ENCODE measurements at regions not wholly inside any gene's neighbourhood (a gene's known extent, or its start where the extent isn't known, plus 50 kb on each side); places are given as distances from the start of the nearest gene placed in this dataset.
"Not testable (repeated sequence)": the region's sequence is repeated elsewhere in the genome, so short reads cannot be mapped to it uniquely, and the experiment has no call there.

GRCh38 chr21:20030390-20030789 lies 967.8 kb upstream of the NCAM2 start:
- H3K9me3 Mint-ChIP-seq: peaks cover 2% of the 10 kb centered on the region
- CTCF ChIA-PET: no interaction called here
- no peak overlapping the region for H3K4me3 Mint-ChIP-seq
- no peaks in the 10 kb centered on the region for H3K36me3 Mint-ChIP-seq (ENCODE audit: low read depth)
- intact Hi-C loops (cut with micrococcal nuclease): no loop called here
- H3K27me3 Mint-ChIP-seq: no peaks in the 10 kb centered on the region
- POLR2A ChIA-PET: no interaction called here
- no peaks in the 10 kb centered on the region for H3K4me1 Mint-ChIP-seq (ENCODE audit: low read depth)
- H3K27ac Mint-ChIP-seq: no peak overlapping the region
- ATAC-seq (no peak), DNase-seq (no peak)
- TF ChIP-seq, protein P1, sequence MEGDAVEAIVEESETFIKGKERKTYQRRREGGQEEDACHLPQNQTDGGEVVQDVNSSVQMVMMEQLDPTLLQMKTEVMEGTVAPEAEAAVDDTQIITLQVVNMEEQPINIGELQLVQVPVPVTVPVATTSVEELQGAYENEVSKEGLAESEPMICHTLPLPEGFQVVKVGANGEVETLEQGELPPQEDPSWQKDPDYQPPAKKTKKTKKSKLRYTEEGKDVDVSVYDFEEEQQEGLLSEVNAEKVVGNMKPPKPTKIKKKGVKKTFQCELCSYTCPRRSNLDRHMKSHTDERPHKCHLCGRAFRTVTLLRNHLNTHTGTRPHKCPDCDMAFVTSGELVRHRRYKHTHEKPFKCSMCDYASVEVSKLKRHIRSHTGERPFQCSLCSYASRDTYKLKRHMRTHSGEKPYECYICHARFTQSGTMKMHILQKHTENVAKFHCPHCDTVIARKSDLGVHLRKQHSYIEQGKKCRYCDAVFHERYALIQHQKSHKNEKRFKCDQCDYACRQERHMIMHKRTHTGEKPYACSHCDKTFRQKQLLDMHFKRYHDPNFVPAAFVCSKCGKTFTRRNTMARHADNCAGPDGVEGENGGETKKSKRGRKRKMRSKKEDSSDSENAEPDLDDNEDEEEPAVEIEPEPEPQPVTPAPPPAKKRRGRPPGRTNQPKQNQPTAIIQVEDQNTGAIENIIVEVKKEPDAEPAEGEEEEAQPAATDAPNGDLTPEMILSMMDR (IDR thresholded peaks at IDR 0.05): no peak

DNA sequence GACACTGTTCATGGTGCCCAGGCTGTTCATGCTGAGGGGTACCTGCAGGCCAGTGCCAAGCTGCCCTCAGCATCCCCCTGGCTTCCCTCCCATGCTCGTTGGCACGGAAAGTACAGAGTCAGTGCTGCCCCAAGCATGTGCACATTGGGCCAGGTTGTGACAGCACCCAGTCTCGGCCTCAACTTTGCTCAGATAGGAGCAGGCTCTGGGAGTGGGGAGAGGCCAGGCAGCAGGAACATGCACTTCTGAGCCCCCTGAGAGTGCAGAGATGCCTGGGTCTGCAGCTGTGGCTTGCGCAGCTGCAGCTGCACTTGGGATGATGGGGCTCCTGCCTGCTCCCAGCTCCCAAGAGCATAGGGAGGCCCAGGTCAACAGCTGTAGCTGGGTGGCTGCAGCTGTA lies 966.4 kb upstream of the NCAM2 start:
- Mint-ChIP-seq H3K27ac (no peak overlapping the region), H3K4me3 (no peak overlapping the region), H3K4me1 (ENCODE audit: low read depth) (no peaks in the 10 kb centered on the region), H3K36me3 (ENCODE audit: low read depth) (no peaks in the 10 kb centered on the region), H3K27me3 (no peaks in the 10 kb centered on the region), H3K9me3 (peaks cover 5% of the 10 kb centered on the region)
- ATAC-seq (no peak), DNase-seq (no peak)
- TF ChIP-seq, protein P1 (IDR thresholded peaks at IDR 0.05): no peak
- POLR2A ChIA-PET: no interaction called here
- intact Hi-C loops (cut with micrococcal nuclease): no loop called here
- CTCF ChIA-PET: no interaction called here

GRCh38 chr21:20040768-20041167 lies 957.4 kb upstream of the NCAM2 start:
- no peak for ATAC-seq
- Mint-ChIP-seq H3K27me3 (no peaks in the 10 kb centered on the region), H3K9me3 (peaks cover 15% of the 10 kb centered on the region), H3K36me3 (ENCODE audit: low read depth) (no peaks in the 10 kb centered on the region), H3K27ac (no peak overlapping the region), H3K4me3 (no peak overlapping the region), H3K4me1 (ENCODE audit: low read depth) (no peaks in the 10 kb centered on the region)
- intact Hi-C loops (cut with micrococcal nuclease): no loop called here
- POLR2A ChIA-PET: no interaction called here
- DNase-seq: no peak
- TF ChIP-seq, protein P1 (IDR thresholded peaks at IDR 0.05): no peak
- CTCF ChIA-PET: no interaction called here

GRCh38 chr21:20045197-20045596 lies 953.0 kb upstream of the NCAM2 start:
- ATAC-seq: no peak
- Mint-ChIP-seq H3K4me1 (ENCODE audit: low read depth) (no peaks in the 10 kb centered on the region), H3K36me3 (ENCODE audit: low read depth) (no peaks in the 10 kb centered on the region), H3K9me3 (peaks cover 16% of the 10 kb centered on the region), H3K27ac (no peak overlapping the region), H3K4me3 (no peak overlapping the region), H3K27me3 (no peaks in the 10 kb centered on the region)
- intact Hi-C loops (cut with micrococcal nuclease): no loop called here
- no peak for DNase-seq
- POLR2A ChIA-PET: no interaction called here
- TF ChIP-seq, protein P1 (IDR thresholded peaks at IDR 0.05): no peak
- CTCF ChIA-PET: no interaction called here

DNA sequence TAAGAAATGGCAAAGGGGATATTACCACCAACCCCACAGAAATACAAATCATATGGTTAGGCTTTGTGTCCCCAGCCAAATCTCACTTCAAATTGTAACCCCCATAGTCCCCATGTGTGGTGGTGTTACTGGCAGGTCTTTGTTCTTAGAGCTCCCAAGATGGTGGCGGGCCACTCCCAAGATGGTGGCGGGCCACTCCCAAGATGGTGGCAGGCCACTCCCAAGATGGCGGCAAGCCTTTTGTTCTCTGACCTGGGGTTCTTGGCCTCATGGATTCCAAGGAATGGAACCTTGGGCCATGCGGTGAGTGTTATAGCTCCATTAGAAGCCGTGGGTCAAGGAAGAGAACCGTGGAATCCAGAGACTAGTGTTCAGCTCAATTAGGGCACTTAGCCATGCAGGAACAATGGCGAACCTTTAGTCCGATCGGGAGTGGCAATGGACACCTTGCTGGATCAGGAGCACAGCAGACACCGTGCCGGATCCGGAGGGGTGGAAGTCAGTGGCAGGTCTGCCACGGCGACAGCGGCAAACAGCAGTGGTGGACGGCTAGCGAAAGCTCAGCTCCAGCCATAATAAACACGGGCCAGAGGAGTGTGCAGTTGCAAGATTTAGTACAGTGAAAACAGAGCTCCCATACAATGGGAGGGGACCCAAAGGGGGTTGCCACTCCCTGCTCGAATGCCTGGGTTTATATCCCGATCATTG lies 949.9 kb upstream of the NCAM2 start:
- H3K27ac Mint-ChIP-seq; intact Hi-C loops (cut with micrococcal nuclease); ATAC-seq; H3K4me3 Mint-ChIP-seq; CTCF ChIA-PET; DNase-seq; H3K36me3 Mint-ChIP-seq (ENCODE audit: low read depth); H3K27me3 Mint-ChIP-seq; POLR2A ChIA-PET; H3K4me1 Mint-ChIP-seq (ENCODE audit: low read depth): not testable (repeated sequence)
- peaks cover 13% of the 10 kb centered on the region for H3K9me3 Mint-ChIP-seq

DNA sequence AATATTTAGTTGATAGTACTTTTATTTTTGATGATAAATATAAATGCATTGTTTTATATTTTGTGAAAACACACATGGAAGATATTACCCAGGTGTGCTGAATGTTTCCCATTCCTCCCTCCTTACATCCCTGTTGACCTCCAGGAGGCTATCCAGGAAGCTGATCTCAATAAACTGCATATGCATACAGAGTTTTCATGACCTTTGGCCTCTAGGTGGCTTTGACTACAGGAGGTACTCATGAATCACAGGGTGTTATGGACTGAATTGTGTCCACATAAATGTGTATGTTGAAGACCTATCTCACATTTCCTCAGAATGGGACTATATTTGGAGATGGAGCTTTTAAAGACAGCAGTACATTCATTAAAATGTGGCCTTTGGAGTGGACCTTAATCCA lies 914.9 kb upstream of the NCAM2 start:
- TF ChIP-seq, protein P1 (IDR thresholded peaks at IDR 0.05): no peak

More for the DNA sequence above, 914.9 kb upstream of the NCAM2 start:
- Mint-ChIP-seq H3K9me3 (peaks cover 11% of the 10 kb centered on the region), H3K36me3 (ENCODE audit: low read depth) (no peaks in the 10 kb centered on the region), H3K27ac (no peak overlapping the region), H3K4me1 (ENCODE audit: low read depth) (no peaks in the 10 kb centered on the region), H3K27me3 (no peaks in the 10 kb centered on the region), H3K4me3 (no peak overlapping the region)
- intact Hi-C loops (cut with micrococcal nuclease): no loop called here
- ChIA-PET CTCF (no interaction called here), POLR2A (no interaction called here)
- ATAC-seq: no peak
- DNase-seq: no peak
